ENCODE measurements at regions not wholly inside any gene's neighbourhood (a gene's known extent, or its start where the extent isn't known, plus 50 kb on each side); places are given as distances from the start of the nearest gene placed in this dataset.

- DNase-seq (ENCODE audit: low spot score), result no peak
These were observed 95.8 kb upstream of the IL12A start for GRCh38 chr3:159892801-159893200.

GRCh38 chr3:159894386-159894785 is 94.2 kb upstream of the IL12A start:
- peak; percentile 67 for DNase-seq (ENCODE audit: low spot score)

- DNase-seq (ENCODE audit: low spot score), result no peak
These were observed 93.2 kb upstream of the IL12A start for GRCh38 chr3:159895430-159895829.

GRCh38 chr3:159896543-159896942 is 92.1 kb upstream of the IL12A start:
- no peak for DNase-seq (ENCODE audit: low spot score)

GRCh38 chr3:159897331-159898075 is 91.1 kb upstream of the IL12A start:
- no peak for DNase-seq (ENCODE audit: low spot score)

- DNase-seq (ENCODE audit: low spot score), result no peak
These were observed 90.5 kb upstream of the IL12A start for GRCh38 chr3:159898147-159898546.

- DNase-seq (ENCODE audit: low spot score), result no peak
These were observed 89.5 kb upstream of the IL12A start for GRCh38 chr3:159899166-159899565.

- no peak for DNase-seq (ENCODE audit: low spot score)
These were observed 85.9 kb upstream of the IL12A start for GRCh38 chr3:159902546-159903314.

GRCh38 chr3:159904455-159904854 is 84.2 kb upstream of the IL12A start:
- no peak for DNase-seq (ENCODE audit: low spot score)

- DNase-seq (ENCODE audit: low spot score), result no peak
These were observed 83.7 kb upstream of the IL12A start for GRCh38 chr3:159904911-159905310.

- no peak for DNase-seq (ENCODE audit: low spot score)
These were observed 80.8 kb upstream of the IL12A start for GRCh38 chr3:159907828-159908227.

- DNase-seq (ENCODE audit: low spot score), result no peak
These were observed 77.5 kb upstream of the IL12A start for GRCh38 chr3:159910991-159911663.

- no peak for DNase-seq (ENCODE audit: low spot score)
These were observed 77.0 kb upstream of the IL12A start for GRCh38 chr3:159911664-159912037.

GRCh38 chr3:159913712-159914414 is 74.8 kb upstream of the IL12A start:
- DNase-seq (ENCODE audit: low spot score), result no peak

GRCh38 chr3:159914426-159914825 is 74.2 kb upstream of the IL12A start:
- no peak for DNase-seq (ENCODE audit: low spot score)

GRCh38 chr3:159916052-159916451 is 72.6 kb upstream of the IL12A start:
- DNase-seq (ENCODE audit: low spot score), result no peak

- DNase-seq (ENCODE audit: low spot score), result no peak
These were observed 71.5 kb upstream of the IL12A start for GRCh38 chr3:159917141-159917540.

- DNase-seq (ENCODE audit: low spot score), result no peak
These were observed 68.8 kb upstream of the IL12A start for GRCh38 chr3:159919873-159920272.

- DNase-seq (ENCODE audit: low spot score), result no peak
These were observed 66.3 kb upstream of the IL12A start for GRCh38 chr3:159922193-159922840.

GRCh38 chr3:159922861-159923312 is 65.7 kb upstream of the IL12A start:
- no peak for DNase-seq (ENCODE audit: low spot score)

GRCh38 chr3:159923336-159923735 is 65.3 kb upstream of the IL12A start:
- no peak for DNase-seq (ENCODE audit: low spot score)

All from SK-N-DZ (cell line).